Stimulated activated CD4-positive, alpha-beta T cell treated with anti-CD3 and anti-CD28 coated beads, Interleukin-4, amount 100 ng/mL, for 24 hours (primary cell): ENCODE measurements at regions not wholly inside any gene's neighbourhood (a gene's known extent, or its start where the extent isn't known, plus 50 kb on each side); places are given as distances from the start of the nearest gene placed in this dataset.
"Not testable (repeated sequence)": the region's sequence is repeated elsewhere in the genome, so short reads cannot be mapped to it uniquely, and the experiment has no call there.

Source experiments
- DNase-seq: peaks from one replicate; pipeline ENCODE4 v3.0.0-alpha.2; 2020

DNA sequence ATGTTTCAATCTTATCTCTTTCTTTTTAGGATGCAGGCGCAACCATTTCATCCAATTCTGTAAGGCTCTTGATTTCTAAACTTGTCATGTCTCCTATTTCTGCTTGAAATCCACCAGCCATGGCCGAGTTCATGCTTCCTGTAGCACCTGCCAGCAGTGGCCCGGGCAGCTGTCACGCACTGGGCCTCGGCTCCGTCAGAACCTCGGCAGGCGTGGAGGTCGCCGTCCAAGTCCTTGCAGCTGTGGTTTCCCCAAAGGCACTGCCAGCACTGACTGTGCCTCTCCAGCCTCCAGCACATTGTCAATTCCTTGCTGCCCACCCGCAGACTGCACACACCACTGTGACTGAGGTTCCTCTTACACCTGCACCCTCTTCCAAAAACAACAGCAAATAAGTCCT, 188.7 kb upstream of the SALL3 start:
- no peak for DNase-seq

- DNase-seq, result no peak
Observed at GRCh38 chr18:78792094-78792493, 187.5 kb upstream of the SALL3 start.

DNA sequence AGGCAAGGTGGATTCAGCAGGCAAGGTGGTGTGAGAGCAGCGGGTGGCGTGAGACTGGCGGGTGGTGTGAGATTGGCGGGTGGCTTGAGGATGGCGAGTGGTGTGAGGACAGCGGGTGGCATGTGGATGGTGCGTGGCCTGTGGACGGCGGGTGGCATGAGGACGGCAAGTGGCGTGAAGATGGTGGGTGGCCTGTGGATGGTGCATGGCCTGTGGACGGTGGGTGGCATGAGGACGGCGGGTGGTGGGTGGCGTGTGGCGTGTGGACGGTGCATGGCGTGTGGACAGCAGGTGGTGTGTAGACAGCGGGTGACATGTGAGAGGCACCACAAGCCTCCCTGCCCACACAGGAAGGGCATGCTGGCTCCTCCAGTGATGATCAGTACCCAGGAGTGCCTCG, 186.9 kb upstream of the SALL3 start:
- no peak for DNase-seq

DNA sequence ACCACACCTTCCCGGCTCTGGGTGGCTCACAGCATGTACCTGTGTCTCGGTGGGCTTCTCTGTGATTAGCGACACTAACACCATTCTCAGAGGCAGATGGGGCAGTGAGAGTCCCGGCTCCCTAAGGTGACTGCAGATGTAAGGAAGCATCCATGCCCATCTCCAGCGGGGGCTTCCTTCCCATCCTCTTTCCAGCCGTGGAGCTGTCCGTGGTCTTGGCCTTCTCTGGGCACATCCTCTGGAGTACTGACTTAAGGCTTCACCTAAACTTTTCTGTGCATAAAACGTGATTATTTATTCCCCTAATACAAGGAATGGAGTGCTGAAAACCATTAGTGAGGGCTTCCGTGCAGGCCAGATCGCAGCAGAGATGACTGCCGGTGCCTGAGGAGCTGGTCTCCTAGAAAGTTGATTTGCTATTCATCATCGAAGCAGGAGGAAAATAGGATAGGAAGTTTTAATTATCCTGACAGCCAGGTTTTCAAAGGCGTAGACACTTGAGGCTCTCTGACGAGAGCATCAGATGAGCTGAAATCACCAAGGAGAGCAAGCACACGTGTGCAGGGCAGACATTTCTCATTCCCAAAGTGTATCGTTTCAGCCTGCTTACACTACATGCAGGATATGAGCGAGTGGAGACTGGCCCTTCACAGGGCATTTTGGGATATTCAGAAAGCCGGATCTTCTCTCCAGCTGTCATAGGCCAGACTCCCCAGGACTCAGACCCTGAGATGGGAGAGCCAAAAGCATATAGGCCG, 186.1 kb upstream of the SALL3 start:
- no peak for DNase-seq

DNA sequence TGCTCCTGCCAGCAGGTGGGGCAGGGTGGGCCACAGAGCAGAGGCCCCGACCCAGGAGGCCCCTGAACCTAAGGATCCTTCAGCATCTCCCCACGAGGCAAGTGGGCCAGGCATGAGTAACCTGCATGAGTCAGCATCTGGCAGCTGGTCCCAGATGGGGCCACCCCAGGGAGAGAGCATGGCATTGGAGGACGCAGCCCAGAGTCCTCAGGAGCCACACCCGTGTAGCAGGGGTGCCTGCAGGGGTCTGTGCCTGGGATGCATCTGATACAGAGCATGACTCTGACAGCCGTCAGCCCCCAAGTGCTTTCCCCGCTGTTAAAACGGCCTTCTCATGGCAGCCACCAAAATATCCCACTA, 185.6 kb upstream of the SALL3 start:
- DNase-seq, result no peak

- no peak for DNase-seq
Observed at GRCh38 chr18:78796693-78797455, 182.7 kb upstream of the SALL3 start.

DNA sequence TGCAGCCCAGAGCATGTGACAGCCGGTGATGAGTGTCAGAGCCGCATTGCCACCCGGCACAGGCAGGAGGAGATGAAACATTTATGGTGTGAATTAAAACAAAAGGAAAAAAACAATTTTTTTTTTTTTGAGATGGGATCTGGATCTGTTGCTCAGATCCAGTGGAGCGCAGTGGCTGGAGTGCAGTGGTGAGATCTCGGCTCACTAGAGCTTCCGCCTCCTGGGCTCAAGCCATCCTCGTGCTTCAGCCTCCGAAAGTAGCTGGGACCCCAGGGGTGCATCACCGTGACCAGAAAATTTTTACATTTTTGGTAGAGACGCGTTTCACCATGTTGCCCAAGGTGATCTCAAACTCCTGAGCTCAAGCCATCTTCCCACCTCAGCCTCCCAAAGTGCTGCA, 182.1 kb upstream of the SALL3 start:
- DNase-seq, result no peak

GRCh38 chr18:78798402-78799175, 181.0 kb upstream of the SALL3 start:
- no peak for DNase-seq

DNA sequence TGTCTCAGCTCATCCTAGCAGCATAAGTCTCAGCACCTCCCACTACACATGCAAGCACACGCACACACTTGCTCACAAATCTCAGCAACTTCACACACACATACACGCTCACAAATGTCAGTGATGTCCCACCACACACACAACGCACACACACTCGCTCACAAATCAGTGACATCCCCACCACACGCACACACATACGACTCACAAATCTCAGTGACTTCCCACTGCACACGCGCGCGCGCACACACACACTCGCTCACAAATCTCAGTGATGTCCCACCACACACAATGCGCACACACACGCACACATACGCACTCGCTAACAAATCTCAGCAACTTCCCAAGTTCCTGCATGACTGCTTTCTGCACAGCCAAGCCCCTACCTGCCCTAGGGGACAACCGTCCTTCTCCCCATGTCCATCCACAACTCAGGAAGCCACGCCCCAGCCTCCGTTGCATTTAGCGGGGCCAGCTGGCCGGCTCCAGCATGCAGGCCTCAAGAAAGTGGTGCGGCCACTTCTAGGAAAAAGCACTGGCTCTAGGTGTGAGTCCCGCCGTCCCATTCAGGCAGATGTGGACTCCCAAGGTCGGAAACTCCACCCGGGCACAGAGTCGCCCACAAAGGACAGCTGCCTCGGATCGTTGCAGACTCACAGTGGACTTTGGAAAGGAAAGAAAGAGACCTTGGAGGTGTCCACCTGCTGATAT, 180.1 kb upstream of the SALL3 start:
- no peak for DNase-seq

DNA sequence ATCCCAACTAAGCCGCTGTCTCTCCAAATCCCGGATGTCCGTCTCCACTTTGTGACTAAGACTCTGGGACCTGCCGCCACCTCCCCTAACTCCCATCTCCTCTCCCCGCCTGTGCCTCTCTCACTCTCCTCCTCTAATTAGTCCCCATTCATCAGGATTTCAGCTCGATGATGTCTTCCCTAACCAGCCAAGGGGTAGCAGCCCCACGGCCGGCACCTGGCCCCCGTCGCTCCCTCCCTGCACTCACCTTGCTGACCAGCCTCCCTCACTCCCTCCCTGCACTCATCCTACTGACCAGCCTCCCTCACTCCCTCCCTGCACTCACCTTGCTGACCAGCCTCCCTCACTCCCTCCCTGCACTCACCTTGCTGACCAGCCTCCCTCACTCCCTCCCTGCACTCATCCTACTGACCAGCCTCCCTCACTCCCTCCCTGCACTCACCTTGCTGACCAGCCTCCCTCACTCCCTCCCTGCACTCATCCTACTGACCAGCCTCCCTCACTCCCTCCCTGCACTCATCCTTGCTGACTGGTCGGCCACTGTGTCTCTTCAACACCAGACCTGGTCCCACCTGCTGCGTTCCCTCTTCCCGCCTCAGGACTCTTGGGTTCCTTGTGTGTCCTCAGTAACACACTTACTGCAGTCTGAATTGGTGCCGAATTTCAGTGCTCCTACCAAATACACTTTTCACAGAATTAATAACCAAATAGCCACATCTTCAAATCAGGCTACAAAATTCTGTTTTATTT, 179.3 kb upstream of the SALL3 start:
- not testable (repeated sequence) for DNase-seq

DNA sequence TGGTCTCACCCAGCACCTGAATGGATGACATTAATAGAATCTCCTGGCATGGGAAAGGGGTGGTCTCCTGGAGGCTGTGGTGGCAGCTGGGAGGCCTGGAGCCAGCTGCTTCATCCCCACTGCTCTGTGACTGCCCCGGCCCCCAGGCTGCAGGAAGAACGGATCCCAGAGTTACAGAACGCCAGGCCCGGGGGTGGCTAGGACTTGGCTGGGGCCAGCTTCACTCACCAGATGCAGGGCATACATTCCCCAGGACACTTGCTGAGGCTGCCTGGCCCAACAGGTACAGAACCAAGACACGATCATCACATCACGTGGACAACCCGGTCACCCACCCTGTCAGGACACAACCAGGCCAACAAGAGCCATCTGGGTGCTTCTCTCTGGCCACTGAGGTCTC, 178.6 kb upstream of the SALL3 start:
- no peak for DNase-seq

- DNase-seq, result no peak
Observed at GRCh38 chr18:78803104-78803503, 176.5 kb upstream of the SALL3 start.

- DNase-seq, result no peak
Observed at GRCh38 chr18:78804206-78805030, 175.2 kb upstream of the SALL3 start.

DNA sequence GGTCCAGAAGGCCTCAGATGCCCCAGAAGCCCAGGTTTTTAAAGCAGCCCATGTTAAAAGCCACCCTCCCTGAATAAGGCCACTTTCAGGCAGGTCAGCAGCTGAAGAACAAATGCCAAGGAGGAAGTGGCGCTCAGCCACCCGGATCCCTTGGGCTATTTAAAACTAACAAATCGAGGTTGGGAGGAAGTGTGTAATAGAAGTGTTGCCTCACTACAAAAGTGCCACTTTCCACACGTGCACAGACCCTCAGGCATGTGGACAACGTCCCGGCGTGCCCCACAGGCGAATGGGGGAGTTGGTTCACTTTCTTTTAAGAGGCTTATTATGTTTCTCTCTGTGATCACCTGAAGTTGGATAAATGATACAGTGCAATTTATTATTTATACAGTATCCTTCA, 173.8 kb upstream of the SALL3 start:
- no peak for DNase-seq

DNA sequence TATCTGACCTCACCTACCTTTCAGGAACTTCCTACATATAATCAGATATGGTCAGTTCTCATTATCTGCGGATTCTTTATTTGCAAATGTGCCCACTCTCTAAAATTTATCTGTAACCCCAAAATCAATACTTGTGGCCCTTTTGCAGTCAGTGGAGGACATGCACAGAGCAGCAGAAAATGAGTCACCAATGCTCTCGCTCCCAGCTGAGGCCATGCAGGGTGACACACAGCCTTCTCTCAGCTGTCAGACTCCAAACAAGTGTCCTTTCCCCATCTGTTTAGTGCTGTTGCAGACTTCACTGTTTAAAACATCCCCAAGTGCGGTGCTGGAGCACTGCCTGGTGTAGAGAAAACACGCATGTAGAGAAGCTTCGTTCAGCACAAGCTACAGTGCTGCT, 171.9 kb upstream of the SALL3 start:
- DNase-seq, result no peak

DNA sequence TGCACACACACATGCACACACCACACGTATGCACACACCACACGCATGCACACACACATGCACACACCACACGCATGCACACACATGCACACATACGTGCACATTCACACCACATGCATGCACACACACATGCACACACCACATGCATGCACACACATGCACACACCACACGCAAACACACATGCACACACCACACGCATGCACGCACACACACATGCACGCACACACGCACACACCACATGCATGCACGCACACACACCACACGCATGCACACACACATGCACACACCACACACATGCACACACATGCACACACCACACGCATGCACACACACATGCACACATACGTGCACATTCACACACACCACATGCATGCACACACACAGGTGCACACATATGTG, 169.8 kb upstream of the SALL3 start:
- DNase-seq, result no peak

DNA sequence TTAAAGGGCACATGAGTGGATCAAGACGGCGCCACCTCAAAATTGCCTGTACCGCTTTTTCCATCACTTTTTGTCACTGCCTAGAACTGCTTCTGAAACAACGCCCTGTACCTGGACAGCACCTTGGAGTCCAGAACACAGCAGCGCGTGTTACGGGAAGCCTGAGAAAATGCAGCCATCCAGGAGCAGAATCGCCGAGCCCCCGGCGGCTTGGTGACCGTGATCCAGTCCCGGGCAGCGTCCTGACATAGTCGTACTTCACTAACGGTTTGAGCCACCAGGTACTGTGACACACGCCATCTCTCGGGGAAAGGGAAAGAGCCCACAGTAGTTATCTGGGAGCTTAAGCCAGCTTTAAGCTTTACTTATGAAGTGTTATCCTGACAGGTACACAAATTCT, 168.9 kb upstream of the SALL3 start:
- no peak for DNase-seq

DNA sequence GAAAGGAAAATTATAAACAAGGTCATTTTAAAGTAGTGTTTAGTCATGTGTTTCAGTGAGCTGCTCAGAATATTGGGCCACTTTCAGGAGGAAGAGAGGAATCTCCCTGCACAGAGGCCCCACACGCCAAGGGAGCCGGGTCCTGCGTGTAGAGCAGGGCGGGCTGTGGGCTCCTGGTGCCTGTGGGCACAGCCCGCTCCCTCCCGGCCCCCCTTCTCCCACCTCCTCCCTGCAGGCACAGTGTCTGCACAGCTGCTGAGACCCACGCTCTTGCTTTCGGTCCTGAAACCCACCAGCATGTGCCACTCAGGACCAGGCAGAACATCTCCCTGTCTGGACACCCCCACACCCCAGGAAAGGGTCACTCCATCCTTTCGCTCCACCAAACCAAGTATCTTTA, 167.6 kb upstream of the SALL3 start:
- DNase-seq, result no peak

- DNase-seq, result no peak
Observed at GRCh38 chr18:78813156-78813555, 166.5 kb upstream of the SALL3 start.

DNA sequence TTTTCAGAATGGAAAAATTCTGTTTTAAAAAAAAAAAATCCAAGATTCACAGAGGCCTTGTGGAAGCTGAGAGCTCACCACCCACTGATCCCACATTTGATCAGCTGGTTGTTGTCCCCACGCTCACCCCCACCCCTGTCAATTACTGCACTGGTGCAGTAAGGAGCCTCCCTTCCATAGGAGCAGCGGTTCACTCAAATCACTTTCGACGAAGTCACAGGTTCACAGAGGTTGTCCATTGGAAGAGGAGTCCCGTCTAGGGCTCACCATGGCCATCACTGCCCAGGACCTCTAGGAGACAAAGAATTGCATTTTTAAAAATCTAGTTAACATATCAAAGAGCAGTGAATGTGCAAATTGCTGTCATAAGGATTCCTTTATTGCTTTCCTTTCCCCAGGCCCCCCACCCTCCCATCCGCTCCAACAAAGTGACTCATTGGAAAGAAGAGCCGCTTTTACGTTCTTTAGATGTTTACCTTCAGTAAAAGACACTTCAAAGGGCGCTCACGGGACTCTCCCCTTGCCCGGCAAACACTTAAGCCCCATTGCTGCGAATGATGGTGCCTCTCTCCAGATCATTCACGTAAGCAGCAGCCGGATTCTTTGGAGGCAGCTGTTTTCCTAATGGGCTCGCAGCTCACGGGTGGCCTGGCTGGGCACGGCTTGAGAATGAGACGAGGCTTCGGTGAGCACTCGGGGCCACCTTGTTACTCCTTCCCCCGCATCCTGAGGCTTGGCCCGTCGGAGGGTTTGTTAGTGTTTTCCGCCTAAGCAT, 165.5 kb upstream of the SALL3 start:
- no peak for DNase-seq

- no peak for DNase-seq
Observed at GRCh38 chr18:78814766-78815165, 164.9 kb upstream of the SALL3 start.
